IPS DF 4.7 (cell line): ENCODE measurements at regions not wholly inside any gene's neighbourhood (a gene's known extent, or its start where the extent isn't known, plus 50 kb on each side); places are given as distances from the start of the nearest gene placed in this dataset.
"Not testable (repeated sequence)": the region's sequence is repeated elsewhere in the genome, so short reads cannot be mapped to it uniquely, and the experiment has no call there.

Experiments
- DNase-seq: peaks from one replicate; pipeline ENCODE4 v3.0.0-alpha.2; 2013; ENCODE audit warnings: low spot score; ENCODE audit errors: extremely low read depth

- DNase-seq = no peak
These were observed 491.2 kb upstream of the LCORL start for GRCh38 chr4:18512718-18513117.

DNA sequence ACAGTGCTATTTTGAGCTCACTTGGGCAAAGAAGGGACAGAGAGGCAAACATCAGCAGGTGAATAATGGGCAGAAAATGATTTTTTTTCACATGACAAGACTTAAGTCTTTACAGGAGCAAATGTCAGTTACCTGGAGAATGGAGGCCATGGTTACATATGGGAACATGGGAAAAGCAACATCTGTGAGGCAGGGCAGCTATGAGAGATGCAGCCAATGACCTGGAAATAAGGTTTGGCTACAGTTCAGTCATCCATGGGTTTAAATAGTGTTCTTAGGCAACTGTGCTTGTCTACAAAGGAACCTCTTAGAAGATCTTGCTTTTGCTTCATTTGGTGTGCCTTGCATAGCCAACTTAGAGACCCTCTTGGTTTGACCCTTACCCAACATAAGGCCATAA, 490.2 kb upstream of the LCORL start:
- no peak for DNase-seq

- DNase-seq = no peak
These were observed 487.2 kb upstream of the LCORL start for GRCh38 chr4:18508786-18509185.

GRCh38 chr4:18480928-18481327, 459.4 kb upstream of the LCORL start:
- DNase-seq = no peak

GRCh38 chr4:18480342-18480741, 458.8 kb upstream of the LCORL start:
- DNase-seq = no peak

DNA sequence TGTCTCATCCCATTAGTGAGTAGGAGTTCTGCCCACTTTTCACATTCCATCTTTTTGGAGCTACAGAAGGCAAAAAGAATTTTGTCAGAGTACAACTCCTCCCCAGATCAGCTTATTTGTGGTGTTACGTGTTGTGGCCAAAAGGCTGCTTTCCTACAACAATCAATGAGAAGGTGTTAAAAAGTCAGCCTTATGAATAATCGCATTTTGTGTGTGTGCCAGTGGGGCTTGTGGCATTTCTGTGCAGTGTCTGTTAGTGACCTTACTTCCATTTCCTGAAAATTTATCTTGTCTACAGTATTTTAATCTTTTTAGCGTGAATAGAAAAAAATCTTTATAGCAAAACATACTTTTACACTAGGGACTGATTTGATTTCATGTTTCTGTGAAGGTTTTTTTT, 458.3 kb upstream of the LCORL start:
- DNase-seq = no peak

GRCh38 chr4:18463987-18464559, 442.5 kb upstream of the LCORL start:
- DNase-seq = no peak

DNA sequence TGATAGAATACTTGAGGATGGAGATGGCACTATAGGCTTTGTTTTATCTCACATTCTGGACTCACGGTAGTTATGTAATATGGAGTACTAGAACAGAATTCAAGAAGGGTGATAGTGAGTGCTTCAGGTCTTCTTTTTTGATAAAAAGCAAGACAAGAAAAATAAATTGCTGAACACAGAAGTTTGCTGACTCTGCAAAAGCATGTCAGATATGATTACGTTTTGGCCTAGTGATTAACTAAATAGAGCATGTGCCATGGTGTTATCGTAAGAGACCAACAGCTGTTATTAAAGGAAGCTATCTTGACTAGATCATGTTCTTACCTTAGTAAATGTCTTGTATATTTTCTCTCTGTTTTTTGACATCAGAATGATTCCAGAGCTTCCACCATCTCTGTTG, 436.9 kb upstream of the LCORL start:
- no peak for DNase-seq

- DNase-seq = no peak
These were observed 432.8 kb upstream of the LCORL start for GRCh38 chr4:18454349-18454748.

GRCh38 chr4:18445110-18445509, 423.6 kb upstream of the LCORL start:
- no peak for DNase-seq

DNA sequence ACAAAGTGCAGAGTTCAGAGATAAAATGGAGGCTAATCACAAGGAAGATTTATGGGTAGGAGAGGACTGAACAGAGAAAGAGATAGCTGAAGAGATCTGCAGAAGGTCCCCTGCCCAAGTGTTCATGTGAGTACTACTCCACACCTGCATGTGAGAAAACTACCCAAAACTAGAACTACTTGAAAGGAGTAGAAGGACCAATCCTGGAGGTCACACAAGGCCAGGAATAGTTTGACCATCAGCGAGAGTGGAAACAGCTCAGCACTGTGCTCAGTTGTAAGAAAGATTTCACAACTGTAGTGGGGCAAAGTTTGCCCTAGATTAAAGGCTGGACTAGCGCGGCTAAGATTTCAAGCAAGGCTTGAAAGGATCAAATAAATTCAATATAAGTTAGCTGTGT, 422.7 kb upstream of the LCORL start:
- DNase-seq = no peak

DNA sequence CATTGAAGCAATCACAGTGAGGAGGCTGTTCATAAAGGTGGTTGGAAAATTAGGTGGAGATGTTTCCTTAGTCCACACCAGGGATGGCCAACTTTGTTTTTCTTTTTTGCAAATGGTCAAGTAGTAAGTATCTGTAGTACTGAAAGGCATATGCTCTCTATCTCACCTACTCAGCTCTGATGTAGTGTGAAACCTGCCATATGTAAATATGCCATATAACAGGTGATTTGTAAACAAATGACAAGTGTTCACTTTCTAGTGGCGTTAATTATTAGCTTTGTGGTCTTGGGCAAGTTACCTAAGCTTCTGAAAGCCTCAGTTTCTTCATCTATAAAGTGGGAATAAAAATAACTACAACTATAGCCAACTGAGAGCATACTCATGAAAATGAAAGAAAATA, 421.4 kb upstream of the LCORL start:
- no peak for DNase-seq

DNA sequence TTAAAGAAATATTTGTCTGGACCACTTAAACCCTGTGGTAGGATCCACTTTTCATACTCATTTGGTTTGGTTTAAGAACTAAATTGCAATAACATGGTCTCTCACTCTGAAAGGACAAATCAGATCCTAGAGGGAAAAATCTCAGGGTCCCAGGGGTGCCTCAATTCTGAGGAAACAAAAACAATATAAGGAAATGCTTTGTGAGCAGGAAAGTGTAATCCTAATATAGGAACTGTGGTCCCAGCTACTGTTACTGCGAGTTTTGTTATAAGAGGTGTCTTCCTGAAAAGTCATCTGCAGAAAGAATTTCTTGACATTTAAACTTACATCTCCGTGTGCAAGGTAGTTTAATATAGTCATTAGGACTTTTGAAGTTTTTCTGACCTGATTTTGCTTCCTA, 420.1 kb upstream of the LCORL start:
- DNase-seq = no peak

- no peak for DNase-seq
These were observed 419.6 kb upstream of the LCORL start for GRCh38 chr4:18441203-18441590.

DNA sequence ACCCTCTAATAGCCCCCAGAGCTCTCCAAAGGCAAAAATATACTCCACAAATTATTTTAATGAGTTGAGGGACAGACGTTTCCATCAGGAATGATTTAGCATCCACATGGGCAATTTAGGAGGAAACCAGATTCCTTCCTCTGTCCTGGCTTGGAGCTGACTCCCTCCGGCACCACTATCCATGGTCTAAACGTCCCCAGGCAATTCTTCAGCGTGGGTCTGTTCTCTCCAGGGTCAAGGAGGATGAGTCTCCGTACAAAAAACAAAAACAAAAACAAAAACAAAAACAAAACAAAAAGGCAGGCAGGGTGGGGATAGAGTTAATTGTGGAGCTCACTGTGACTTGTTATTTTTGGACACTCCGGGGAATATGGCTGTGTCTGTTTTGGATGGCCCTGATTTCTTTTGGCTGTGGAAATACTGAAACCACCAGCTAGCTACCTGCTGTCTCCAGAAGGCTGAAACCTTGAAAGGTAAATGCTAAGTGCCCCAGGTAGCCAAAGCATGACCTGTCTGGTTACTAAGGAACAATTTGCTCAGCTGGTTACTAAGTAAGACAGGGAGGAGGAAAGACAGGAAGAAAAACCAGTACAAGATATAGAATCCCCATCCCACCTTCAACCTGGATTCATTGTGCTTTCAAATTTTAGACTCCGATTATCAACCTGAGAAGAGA, 419.1 kb upstream of the LCORL start:
- no peak for DNase-seq

DNA sequence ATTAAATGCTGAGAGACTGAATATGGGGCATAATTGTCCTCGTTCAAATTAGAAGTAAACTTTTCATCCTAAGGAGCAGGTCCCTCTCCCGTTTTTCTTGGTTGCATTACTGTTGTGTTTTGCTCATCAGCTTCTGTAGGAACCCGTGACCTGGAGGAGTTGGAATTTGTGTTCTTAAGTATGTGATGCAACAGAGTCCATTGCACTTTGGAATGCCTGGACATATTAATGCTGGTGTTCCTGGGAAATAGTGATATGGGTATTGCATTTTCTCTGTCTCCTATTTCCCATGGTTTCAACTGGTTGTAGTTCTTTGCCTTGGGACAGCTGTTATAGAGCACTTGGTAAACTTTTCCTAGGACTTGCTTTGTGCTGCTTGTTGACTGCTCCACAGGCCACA, 417.8 kb upstream of the LCORL start:
- DNase-seq = no peak

DNA sequence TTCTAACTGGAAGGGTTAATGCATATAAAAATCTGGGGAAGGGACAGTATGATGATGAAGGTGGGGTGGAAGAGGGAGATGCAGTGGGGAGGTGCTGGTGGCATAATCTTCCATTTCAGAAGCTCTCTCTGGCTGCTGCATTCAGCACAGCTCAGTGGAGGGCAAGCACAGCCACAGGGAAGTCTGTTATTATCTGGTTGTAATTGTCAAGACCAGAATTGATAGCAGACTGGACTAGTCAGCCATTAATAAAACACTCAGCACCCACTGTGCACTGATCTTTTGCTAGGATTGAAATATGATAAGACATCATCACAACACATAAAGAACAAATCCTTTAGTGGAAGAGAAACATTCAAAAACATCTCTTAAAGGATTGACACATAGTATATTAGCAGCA, 414.2 kb upstream of the LCORL start:
- DNase-seq = no peak

DNA sequence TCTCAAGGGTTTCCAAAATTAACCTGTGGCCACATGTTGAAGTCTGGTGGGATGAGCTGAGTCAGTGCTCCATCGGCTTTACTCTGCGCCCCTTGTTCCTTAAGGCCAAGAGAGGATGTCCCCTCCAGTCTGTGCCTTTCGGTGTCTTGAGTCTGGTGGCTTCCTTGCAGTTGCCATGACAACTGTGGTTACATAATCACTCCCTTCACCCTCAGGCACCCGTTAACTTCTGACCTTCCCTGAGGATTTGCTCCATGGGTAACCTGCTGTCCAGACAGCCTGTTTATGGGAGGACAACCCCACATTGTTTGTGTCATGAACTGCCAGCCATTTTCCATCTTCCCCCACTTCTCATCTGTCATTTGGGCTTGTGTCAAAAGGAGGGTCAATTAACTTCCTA, 401.1 kb upstream of the LCORL start:
- no peak for DNase-seq

DNA sequence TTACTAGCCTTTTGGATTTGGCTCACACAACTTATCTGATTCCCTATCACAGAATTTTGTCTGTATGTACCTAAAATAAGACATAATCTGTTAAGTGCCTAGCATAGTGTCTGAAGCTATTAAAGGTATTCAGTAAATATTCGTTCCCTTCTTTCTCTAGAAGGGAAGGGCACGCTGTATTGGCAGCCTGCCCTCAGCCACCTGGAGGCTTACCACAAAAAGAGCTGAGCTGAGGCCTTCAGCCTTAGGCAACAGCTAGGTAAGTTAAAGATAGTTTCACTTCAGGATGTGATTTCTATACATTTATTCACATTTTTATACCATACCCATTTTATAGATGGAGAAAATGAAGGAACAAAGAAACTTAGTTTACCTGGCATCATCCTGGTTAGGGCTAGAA, 400.0 kb upstream of the LCORL start:
- no peak for DNase-seq

- DNase-seq = no peak
These were observed 398.2 kb upstream of the LCORL start for GRCh38 chr4:18419780-18420179.

DNA sequence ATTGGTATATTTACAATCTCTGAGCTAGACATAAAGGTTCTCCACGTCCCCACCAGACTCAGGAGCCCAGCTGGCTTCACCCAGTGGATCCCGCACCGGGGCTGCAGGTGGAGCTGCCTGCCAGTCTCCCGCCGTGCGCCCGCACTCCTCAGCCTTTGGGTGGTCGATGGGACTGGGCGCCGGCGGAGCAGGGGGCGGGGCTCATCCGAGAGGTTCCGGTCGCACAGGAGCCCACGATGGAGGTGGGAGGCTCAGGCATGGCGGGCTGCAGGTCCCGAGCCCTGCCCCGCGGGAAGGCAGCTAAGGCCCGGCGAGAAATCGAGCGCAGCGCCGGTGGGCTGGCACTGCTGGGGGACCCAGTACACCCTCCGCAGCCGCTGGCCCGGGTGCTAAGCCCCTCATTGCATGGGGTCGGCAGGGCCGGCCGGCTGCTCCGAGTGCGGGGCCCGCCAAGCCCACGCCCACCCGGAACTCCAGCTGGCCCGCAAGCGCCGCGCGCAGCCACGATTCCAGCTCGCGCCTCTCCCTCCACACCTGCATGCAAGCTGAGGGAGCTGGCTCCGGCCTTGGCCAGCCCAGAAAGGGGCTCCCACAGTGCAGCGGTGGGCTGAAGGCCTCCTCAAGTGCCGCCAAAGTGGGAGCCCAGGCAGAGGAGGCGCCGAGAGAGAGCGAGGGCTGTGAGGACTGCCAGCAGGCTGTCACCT, 396.8 kb upstream of the LCORL start:
- not testable (repeated sequence) for DNase-seq

GRCh38 chr4:18417651-18418050, 396.1 kb upstream of the LCORL start:
- DNase-seq = not testable (repeated sequence)

GRCh38 chr4:18406264-18406663, 384.7 kb upstream of the LCORL start:
- no peak for DNase-seq
